NB4 (cell line): ENCODE measurements at regions not wholly inside any gene's neighbourhood (a gene's known extent, or its start where the extent isn't known, plus 50 kb on each side); places are given as distances from the start of the nearest gene placed in this dataset.

Experiments used
- DNase-seq: peaks from one replicate; pipeline ENCODE4 v3.0.0; 2010; ENCODE audit warnings: low read depth
- H3K4me3 ChIP-seq: one replicate; pipeline ENCODE4 v1.5.1; 2011; ENCODE audit warnings: mild to moderate bottlenecking, low read depth, low read length, moderate library complexity
- MAX ChIP-seq: IDR thresholded peaks from 2 replicates; pipeline ENCODE4 v1.6.1; 2011; ENCODE audit warnings: low read depth, low read length
- MYC ChIP-seq: IDR thresholded peaks from 2 replicates; pipeline ENCODE4 v1.6.1; 2011; ENCODE audit warnings: low read depth, low read length
- POLR2A ChIP-seq: IDR thresholded peaks from 2 replicates; pipeline ENCODE4 v1.6.1; 2011; ENCODE audit warnings: mild to moderate bottlenecking; ENCODE audit not compliant: insufficient read length; ENCODE audit errors: extremely low read depth
- TF ChIP-seq, protein P1 (sequence below): IDR thresholded peaks from one replicate; pipeline ENCODE4 v1.5.1; 2012; ENCODE audit warnings: low read depth, low read length

- DNase-seq, result no peak
- TF ChIP-seq MAX, result no peak
- TF ChIP-seq MYC, result no peak
- TF ChIP-seq, protein P1, sequence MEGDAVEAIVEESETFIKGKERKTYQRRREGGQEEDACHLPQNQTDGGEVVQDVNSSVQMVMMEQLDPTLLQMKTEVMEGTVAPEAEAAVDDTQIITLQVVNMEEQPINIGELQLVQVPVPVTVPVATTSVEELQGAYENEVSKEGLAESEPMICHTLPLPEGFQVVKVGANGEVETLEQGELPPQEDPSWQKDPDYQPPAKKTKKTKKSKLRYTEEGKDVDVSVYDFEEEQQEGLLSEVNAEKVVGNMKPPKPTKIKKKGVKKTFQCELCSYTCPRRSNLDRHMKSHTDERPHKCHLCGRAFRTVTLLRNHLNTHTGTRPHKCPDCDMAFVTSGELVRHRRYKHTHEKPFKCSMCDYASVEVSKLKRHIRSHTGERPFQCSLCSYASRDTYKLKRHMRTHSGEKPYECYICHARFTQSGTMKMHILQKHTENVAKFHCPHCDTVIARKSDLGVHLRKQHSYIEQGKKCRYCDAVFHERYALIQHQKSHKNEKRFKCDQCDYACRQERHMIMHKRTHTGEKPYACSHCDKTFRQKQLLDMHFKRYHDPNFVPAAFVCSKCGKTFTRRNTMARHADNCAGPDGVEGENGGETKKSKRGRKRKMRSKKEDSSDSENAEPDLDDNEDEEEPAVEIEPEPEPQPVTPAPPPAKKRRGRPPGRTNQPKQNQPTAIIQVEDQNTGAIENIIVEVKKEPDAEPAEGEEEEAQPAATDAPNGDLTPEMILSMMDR, result no peak
- TF ChIP-seq POLR2A, result no peak
Observed at GRCh38 chr12:66960006-66960405, 281.1 kb upstream of the GRIP1 start.

GRCh38 chr12:66960704-66961690, 282.1 kb upstream of the GRIP1 start:
- no peak overlapping the region for H3K4me3 ChIP-seq
- no peak for DNase-seq
- TF ChIP-seq, protein P1, result no peak
- TF ChIP-seq MAX (no peak), POLR2A (no peak), MYC (no peak)

More at GRCh38 chr12:66960006-66960405, 281.1 kb upstream of the GRIP1 start:
- H3K4me3 ChIP-seq, result no peak overlapping the region

DNA sequence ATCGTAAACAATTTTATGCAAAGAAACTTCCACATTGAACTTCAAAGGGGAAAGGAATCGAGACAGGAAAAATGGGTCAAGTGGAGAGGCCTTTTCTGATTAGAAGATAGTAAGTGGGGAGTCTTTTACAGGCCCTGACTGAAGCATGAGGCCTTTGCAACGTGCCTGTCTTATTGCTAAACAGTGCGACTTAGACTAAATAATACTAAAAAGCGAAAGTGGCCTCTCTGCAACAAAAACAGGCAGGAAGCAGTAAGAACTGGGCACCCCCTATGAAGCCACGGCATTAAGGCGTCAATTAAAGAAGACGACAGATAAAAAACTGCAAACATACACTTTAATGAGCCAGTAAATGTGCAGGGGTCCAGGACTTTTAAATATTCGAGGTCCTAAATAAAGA, 283.4 kb upstream of the GRIP1 start:
- TF ChIP-seq MAX (no peak), MYC (no peak), POLR2A (no peak)
- TF ChIP-seq, protein P1, result no peak
- H3K4me3 ChIP-seq, result no peak overlapping the region
- DNase-seq, result no peak

GRCh38 chr12:66963901-66964300, 285.0 kb upstream of the GRIP1 start:
- DNase-seq, result no peak
- no peak overlapping the region for H3K4me3 ChIP-seq
- TF ChIP-seq MYC (no peak), MAX (no peak)

- TF ChIP-seq, protein P1, result no peak
- TF ChIP-seq MYC (no peak), MAX (no peak), POLR2A (no peak)
- no peak for DNase-seq
- H3K4me3 ChIP-seq, result no peak overlapping the region
Observed at GRCh38 chr12:66964629-66965028, 285.8 kb upstream of the GRIP1 start.

- H3K4me3 ChIP-seq, result no peak overlapping the region
- no peak for DNase-seq
- TF ChIP-seq, protein P1, result no peak
- TF ChIP-seq MAX, result no peak
- no peak for TF ChIP-seq POLR2A
- TF ChIP-seq MYC, result no peak
Observed at GRCh38 chr12:66965621-66966020, 286.7 kb upstream of the GRIP1 start.
